GM12891 (cell line): ENCODE measurements at regions not wholly inside any gene's neighbourhood (a gene's known extent, or its start where the extent isn't known, plus 50 kb on each side); places are given as distances from the start of the nearest gene placed in this dataset.
A peak's percentile ranks its signal among the peaks of the same experiment; 100 is the strongest.

Experiments used
- DNase-seq: peaks from one replicate; pipeline ENCODE4 v3.0.0; 2011; ENCODE audit warnings: low spot score; ENCODE audit not compliant: insufficient read length
- FAIRE-seq: peaks from 2 replicates; lab custom pipeline; 2011; peaks lifted over from hg19 to GRCh38; lab: Jason Lieb, UNC
- PAX5 ChIP-seq: IDR thresholded peaks from 2 replicates; pipeline ENCODE4 v1.6.1; 2011; ENCODE audit warnings: low read length, moderate library complexity, mild to moderate bottlenecking; ENCODE audit not compliant: insufficient read depth, severe bottlenecking
- POLR2A ChIP-seq: IDR thresholded peaks from 2 replicates; pipeline ENCODE4 v1.6.1; 2011; ENCODE audit warnings: low read depth, low read length, control low read depth
- POLR2AphosphoS5 ChIP-seq: IDR thresholded peaks from 2 replicates; pipeline ENCODE4 v1.6.1; 2011; ENCODE audit warnings: low read depth, low read length, control low read depth
- POU2F2 ChIP-seq: IDR thresholded peaks from 2 replicates; pipeline ENCODE4 v1.6.1; 2011; ENCODE audit warnings: low read depth, mild to moderate bottlenecking, control low read depth, low read length, moderate library complexity
- SPI1 ChIP-seq: IDR thresholded peaks from 2 replicates; pipeline ENCODE4 v1.6.1; 2011; ENCODE audit warnings: low read depth, low read length, control low read depth
- TAF1 ChIP-seq: IDR thresholded peaks from 2 replicates; pipeline ENCODE4 v1.6.1; 2011; ENCODE audit warnings: low read depth, low read length, control low read depth

GRCh38 chr2:144234542-144234871, 285.4 kb downstream of the ZEB2 start:
- FAIRE-seq (peak; percentile 84), DNase-seq (no peak)
- TF ChIP-seq SPI1 (no peak), POLR2AphosphoS5 (no peak), POU2F2 (no peak), PAX5 (no peak), POLR2A (no peak), TAF1 (no peak)

GRCh38 chr2:144233733-144234541, 286.0 kb downstream of the ZEB2 start:
- FAIRE-seq (peak; percentile 23), DNase-seq (no peak)
- no peak for TF ChIP-seq POLR2A
- no peak for TF ChIP-seq POU2F2
- no peak for TF ChIP-seq PAX5
- TF ChIP-seq POLR2AphosphoS5: no peak
- no peak for TF ChIP-seq SPI1
- no peak for TF ChIP-seq TAF1

GRCh38 chr2:144233317-144233716, 286.6 kb downstream of the ZEB2 start:
- no peak for TF ChIP-seq PAX5
- TF ChIP-seq SPI1: 0 out of 2 replicates have a peak, but pooled peaks have one; percentile 32
- DNase-seq (no peak), FAIRE-seq (peak; percentile 5)

- FAIRE-seq: no peak
- DNase-seq: no peak
- TF ChIP-seq SPI1 (peak; percentile 52; the same call in 1 of the 2 replicates), POLR2AphosphoS5 (no peak)
These were observed 289.4 kb downstream of the ZEB2 start for GRCh38 chr2:144230448-144231085.

- no peak for DNase-seq
- FAIRE-seq: no peak
- TF ChIP-seq PAX5 (no peak), POU2F2 (no peak), TAF1 (no peak), POLR2AphosphoS5 (no peak), POLR2A (no peak), SPI1 (no peak)
These were observed 289.9 kb downstream of the ZEB2 start for GRCh38 chr2:144230033-144230432.

- DNase-seq (no peak), FAIRE-seq (no peak)
- no peak for TF ChIP-seq POU2F2
- TF ChIP-seq POLR2A: no peak
- TF ChIP-seq POLR2AphosphoS5: no peak
- no peak for TF ChIP-seq SPI1
- TF ChIP-seq TAF1: no peak
- no peak for TF ChIP-seq PAX5
These were observed 290.6 kb downstream of the ZEB2 start for GRCh38 chr2:144229296-144229695.

GRCh38 chr2:144227427-144228105, 292.4 kb downstream of the ZEB2 start:
- TF ChIP-seq POLR2AphosphoS5: no peak
- TF ChIP-seq POU2F2: no peak
- FAIRE-seq (peak; percentile 45), DNase-seq (no peak)

- DNase-seq: no peak
- TF ChIP-seq POU2F2 (no peak), TAF1 (no peak), POLR2AphosphoS5 (no peak), PAX5 (no peak), SPI1 (no peak), POLR2A (no peak)
- FAIRE-seq: no peak
These were observed 294.8 kb downstream of the ZEB2 start for GRCh38 chr2:144225076-144225475.

- FAIRE-seq: no peak
These were observed 295.4 kb downstream of the ZEB2 start for GRCh38 chr2:144224472-144224871.

GRCh38 chr2:144219979-144220378, 299.9 kb downstream of the ZEB2 start:
- DNase-seq (no peak), FAIRE-seq (no peak)
- no peak for TF ChIP-seq SPI1
- no peak for TF ChIP-seq POU2F2
- no peak for TF ChIP-seq PAX5
- TF ChIP-seq TAF1: no peak
- no peak for TF ChIP-seq POLR2AphosphoS5
- no peak for TF ChIP-seq POLR2A

More at GRCh38 chr2:144224472-144224871, 295.4 kb downstream of the ZEB2 start:
- no peak for DNase-seq
- no peak for TF ChIP-seq POLR2AphosphoS5
- no peak for TF ChIP-seq SPI1
- TF ChIP-seq POU2F2: no peak
- TF ChIP-seq POLR2A: no peak
- TF ChIP-seq TAF1: no peak
